SK-N-SH (cell line): ENCODE measurements at regions not wholly inside any gene's neighbourhood (a gene's known extent, or its start where the extent isn't known, plus 50 kb on each side); places are given as distances from the start of the nearest gene placed in this dataset.

Experiments used
- CTCF ChIA-PET: fragments of 300-600, 350-600 bp; formaldehyde crosslinking; extraction: SDS; loops from one replicate; lab custom pipeline; 2021; lab: Yijun Ruan, JAX
- POLR2A ChIA-PET: fragments of 350-600 bp; sonication (Branson Sonifier 250); formaldehyde crosslinking; extraction: SDS; loops from one replicate; lab custom pipeline; 2020; ENCODE audit warnings: antibody characterized with exemption, inconsistent platforms; lab: Yijun Ruan, JAX
- DNase-seq: peaks from one replicate; pipeline ENCODE4 v3.0.0; 2012
- H2AFZ ChIP-seq: fragments of 200-600 bp; sonication (generic); 2 replicates; pipeline ENCODE4 v1.8.1; 2016; ENCODE audit warnings: antibody characterized with exemption, mild to moderate bottlenecking, low read depth
- H3F3A ChIP-seq: fragments of 200-600 bp; sonication (generic); replicated peaks from 2 replicates; pipeline ENCODE3; 2016; ENCODE audit warnings: antibody characterized with exemption, mild to moderate bottlenecking; ENCODE audit not compliant: insufficient read depth
- H3K27ac ChIP-seq, 2 experiments: fragments of 200-500 bp in 1 of 2; fragments of 200-600 bp in 1 of 2; sonication (Bioruptor generic) in 1 of 2; sonication (generic), shearing (Covaris generic) in 1 of 2; 2 replicates each; pipeline versions ENCODE4 v1.5.1 to v1.6.1; 2014 to 2016; ENCODE audit warnings: low read depth in 2 of 2, inconsistent platforms in 1 of 2, low read length in 1 of 2, mild to moderate bottlenecking in 1 of 2, mixed read lengths in 1 of 2
- H3K27me3 ChIP-seq: fragments of 200-600 bp; sonication (generic), shearing (Covaris generic); 2 replicates; pipeline ENCODE4 v1.6.1; 2016; ENCODE audit warnings: mixed run types; ENCODE audit not compliant: insufficient read depth
- H3K36me3 ChIP-seq, 2 experiments: fragments of 200-500 bp in 1 of 2; fragments of 200-600 bp in 1 of 2; sonication (Bioruptor generic) in 1 of 2; sonication (generic) in 1 of 2; replicated peaks in 1 of 2; 2 replicates each; pipeline versions ENCODE3 to v1.5.1; 2014 to 2016; ENCODE audit warnings: low read length in 1 of 2, mild to moderate bottlenecking in 1 of 2; ENCODE audit not compliant: insufficient read depth in 2 of 2, control insufficient read depth in 1 of 2
- H3K4me1 ChIP-seq, 2 experiments: fragments of 200-500 bp in 1 of 2; fragments of 200-600 bp in 1 of 2; sonication (Bioruptor generic) in 1 of 2; sonication (generic), shearing (Covaris generic) in 1 of 2; 2 replicates each; pipeline versions ENCODE4 v1.5.1 to v1.6.1; 2014 to 2016; ENCODE audit warnings: low read depth in 1 of 2, low read length in 1 of 2, mixed run types in 1 of 2; ENCODE audit not compliant: insufficient read depth in 2 of 2, control insufficient read depth in 1 of 2
- H3K4me2 ChIP-seq: fragments of 200-600 bp; sonication (generic), shearing (Covaris generic); 2 replicates; pipeline ENCODE4 v1.6.1; 2017; ENCODE audit warnings: mixed run types
- H3K4me3 ChIP-seq, 2 experiments: fragments of 200-500 bp in 1 of 2; fragments of 200-600 bp in 1 of 2; sonication (Bioruptor generic) in 1 of 2; sonication (generic), shearing (Covaris generic) in 1 of 2; 2 replicates each; pipeline versions ENCODE4 v1.5.1 to v1.8.1; 2014 to 2016; ENCODE audit warnings: low read depth in 2 of 2, inconsistent platforms in 1 of 2, low read length in 1 of 2, mild to moderate bottlenecking in 1 of 2, mixed read lengths in 1 of 2, moderate library complexity in 1 of 2
- H3K79me2 ChIP-seq: fragments of 200-600 bp; sonication (generic); 2 replicates; pipeline ENCODE4 v1.8.1; 2017; ENCODE audit warnings: mild to moderate bottlenecking; ENCODE audit not compliant: insufficient read depth
- H3K9ac ChIP-seq: fragments of 200-600 bp; sonication (generic); 2 replicates; pipeline ENCODE4 v1.6.1; 2017; ENCODE audit warnings: mixed run types
- H3K9me2 ChIP-seq: fragments of 200-600 bp; sonication (generic); 2 replicates; pipeline ENCODE4 v1.6.1; 2017; ENCODE audit warnings: mixed run types
- H3K9me3 ChIP-seq: fragments of 200-600 bp; sonication (generic); 2 replicates; pipeline ENCODE4 v1.6.1; 2017; ENCODE audit warnings: mixed run types, mild to moderate bottlenecking, moderate library complexity
- H4K20me1 ChIP-seq: fragments of 200-600 bp; sonication (generic); 2 replicates; pipeline ENCODE4 v1.6.1; 2017; ENCODE audit warnings: mild to moderate bottlenecking, mixed run types; ENCODE audit not compliant: insufficient read depth
- EZH2phosphoT487 ChIP-seq: fragments of 200-600 bp; sonication (generic); IDR thresholded peaks from 2 replicates; pipeline ENCODE4 v1.6.1; 2017; ENCODE audit warnings: low read depth, mixed run types, mild to moderate bottlenecking, antibody characterized with exemption, moderate library complexity, borderline replicate concordance
- FOXJ3 ChIP-seq: sonication (generic); formaldehyde crosslinking; IDR thresholded peaks from 2 replicates; pipeline ENCODE4 v1.5.1; 2020; ENCODE audit warnings: mild to moderate bottlenecking, missing genetic modification reagents
- FOXM1 ChIP-seq: IDR thresholded peaks from 2 replicates; pipeline ENCODE4 v1.4.0; 2012; ENCODE audit warnings: low read depth, mild to moderate bottlenecking
- GABPA ChIP-seq: IDR thresholded peaks from 2 replicates; pipeline ENCODE4 v1.4.0; 2012; ENCODE audit warnings: low read depth, mild to moderate bottlenecking
- GATA2 ChIP-seq: sonication (generic); formaldehyde crosslinking; IDR thresholded peaks from 2 replicates; pipeline ENCODE4 v1.5.0; 2020; ENCODE audit warnings: mild to moderate bottlenecking, missing genetic modification reagents
- JUND ChIP-seq: IDR thresholded peaks from 2 replicates; pipeline ENCODE4 v1.4.0; 2012
- NFIC ChIP-seq: IDR thresholded peaks from 2 replicates; pipeline ENCODE4 v1.4.0; 2012; ENCODE audit warnings: borderline replicate concordance
- POLR2AphosphoS5 ChIP-seq: IDR thresholded peaks from 2 replicates; pipeline ENCODE4 v1.6.1; 2012; ENCODE audit warnings: low read depth, low read length
- RAD21 ChIP-seq: IDR thresholded peaks from 2 replicates; pipeline ENCODE4 v1.6.1; 2012; ENCODE audit warnings: mild to moderate bottlenecking, low read length
- SMC3 ChIP-seq: IDR thresholded peaks from 2 replicates; pipeline ENCODE4 v1.6.1; 2012; ENCODE audit warnings: low read depth, low read length, improper control_type of control experiment
- TAF1 ChIP-seq: IDR thresholded peaks from 2 replicates; pipeline ENCODE4 v1.6.1; 2012; ENCODE audit warnings: low read depth, mild to moderate bottlenecking, low read length, moderate library complexity, borderline replicate concordance
- TCF12 ChIP-seq: IDR thresholded peaks from 2 replicates; pipeline ENCODE4 v1.4.0; 2012
- WGBS: methylation state at CpG from one replicate; pipeline ENCODE4 v1.1.6; 2017; ENCODE audit warnings: low lambda C conversion rate; 5-methylcytosine and 5-hydroxymethylcytosine counted together
- TF ChIP-seq, protein P1 (sequence below): IDR thresholded peaks from 2 replicates; pipeline ENCODE4 v1.4.0; 2012; ENCODE audit warnings: low read depth, borderline replicate concordance
- TF ChIP-seq, protein P2 (sequence below): fragments of 150-350 bp; IDR thresholded peaks from 2 replicates; pipeline ENCODE4 v1.6.1; 2017; ENCODE audit warnings: antibody characterized with exemption, low read length, low read depth, borderline replicate concordance

DNA sequence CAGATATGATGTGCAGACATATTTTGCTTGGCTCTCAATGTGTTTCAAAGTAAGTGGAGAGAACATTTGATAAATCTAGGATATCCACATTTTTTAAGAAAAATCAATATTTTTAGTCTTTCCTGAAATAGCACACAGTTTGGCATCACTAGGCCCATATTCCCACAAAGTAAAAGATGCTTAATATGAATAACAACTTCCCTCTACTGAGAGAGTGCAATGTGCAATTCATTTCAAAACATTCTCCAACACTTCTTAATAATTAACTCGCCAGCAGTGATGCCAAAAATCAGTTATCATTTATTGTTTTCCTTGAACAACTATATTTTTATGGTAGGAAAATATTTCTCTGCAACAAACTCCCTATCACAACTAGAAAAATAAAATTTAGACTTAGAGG is 800.2 kb upstream of the MBL2 start:
- Histone ChIP-seq H3K4me3 (no peak overlapping the region), H3F3A (no peaks in the 10 kb centered on the region), H3K79me2 (no peaks in the 10 kb centered on the region), H3K9ac (no peak overlapping the region), H4K20me1 (no peaks in the 10 kb centered on the region), H3K4me2 (no peak overlapping the region), H3K9me2 (no peaks in the 10 kb centered on the region), H3K36me3 (no peaks in the 10 kb centered on the region), H3K4me1 (no peaks in the 10 kb centered on the region), H3K27ac (no peak overlapping the region), H3K27me3 (no peaks in the 10 kb centered on the region), H2AFZ (no peak overlapping the region), H3K9me3 (no peaks in the 10 kb centered on the region)
- TF ChIP-seq, protein P1, sequence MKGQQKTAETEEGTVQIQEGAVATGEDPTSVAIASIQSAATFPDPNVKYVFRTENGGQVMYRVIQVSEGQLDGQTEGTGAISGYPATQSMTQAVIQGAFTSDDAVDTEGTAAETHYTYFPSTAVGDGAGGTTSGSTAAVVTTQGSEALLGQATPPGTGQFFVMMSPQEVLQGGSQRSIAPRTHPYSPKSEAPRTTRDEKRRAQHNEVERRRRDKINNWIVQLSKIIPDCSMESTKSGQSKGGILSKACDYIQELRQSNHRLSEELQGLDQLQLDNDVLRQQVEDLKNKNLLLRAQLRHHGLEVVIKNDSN, result no peak
- ChIA-PET CTCF (no interaction called here), POLR2A (no interaction called here)
- DNase-seq, result no peak
- 3% methylated on average over 1 of the region's 1 CpG for WGBS

DNA sequence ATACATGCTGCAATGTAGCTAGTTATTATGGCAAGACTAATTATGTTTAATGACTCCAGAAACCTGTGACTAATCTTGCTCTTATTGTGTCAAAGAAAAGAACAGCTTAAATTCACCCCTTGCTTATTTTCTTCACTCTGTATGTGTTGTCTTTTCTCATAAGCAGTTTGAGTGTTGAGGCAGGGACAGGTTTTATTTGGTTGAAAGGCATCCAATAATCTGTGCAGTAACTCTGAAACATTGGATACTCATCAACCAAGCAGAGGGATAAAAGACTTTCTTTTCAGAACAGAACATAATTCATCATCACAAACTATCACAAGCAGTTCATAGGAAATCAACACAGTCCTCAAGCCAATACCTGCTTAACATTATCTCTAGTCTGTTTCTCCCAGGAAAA is 797.6 kb upstream of the MBL2 start:
- no peaks in the 10 kb centered on the region for H3K9me2 ChIP-seq
- H2AFZ ChIP-seq, result no peak overlapping the region
- no peaks in the 10 kb centered on the region for H3K36me3 ChIP-seq
- no peaks in the 10 kb centered on the region for H3F3A ChIP-seq
- no peaks in the 10 kb centered on the region for H4K20me1 ChIP-seq
- H3K4me3 ChIP-seq, result no peak overlapping the region
- no peak overlapping the region for H3K9ac ChIP-seq
- ChIA-PET CTCF (interaction anchor here (1.1 to 1.3 kb wide), 2 partner anchors 9 to 15 kb away, joined by 4 read pairs; no protein-coding TSS in a partner anchor), POLR2A (no interaction called here)
- H3K4me2 ChIP-seq, result no peak overlapping the region
- no peak overlapping the region for H3K27ac ChIP-seq
- no peaks in the 10 kb centered on the region for H3K4me1 ChIP-seq
- no peaks in the 10 kb centered on the region for H3K79me2 ChIP-seq
- no peak for DNase-seq
- no peaks in the 10 kb centered on the region for H3K9me3 ChIP-seq
- no peaks in the 10 kb centered on the region for H3K27me3 ChIP-seq
- no peak for TF ChIP-seq GABPA
- TF ChIP-seq NFIC, result no peak
- no peak for TF ChIP-seq EZH2phosphoT487
- no peak for TF ChIP-seq FOXJ3 (CRISPR knock-in tag)
- no peak for TF ChIP-seq RAD21
- no peak for TF ChIP-seq TCF12
- TF ChIP-seq POLR2AphosphoS5, result no peak
- TF ChIP-seq JUND, result no peak
- TF ChIP-seq FOXM1, result no peak
- TF ChIP-seq GATA2 (CRISPR knock-in tag), result no peak
- TF ChIP-seq, protein P2, sequence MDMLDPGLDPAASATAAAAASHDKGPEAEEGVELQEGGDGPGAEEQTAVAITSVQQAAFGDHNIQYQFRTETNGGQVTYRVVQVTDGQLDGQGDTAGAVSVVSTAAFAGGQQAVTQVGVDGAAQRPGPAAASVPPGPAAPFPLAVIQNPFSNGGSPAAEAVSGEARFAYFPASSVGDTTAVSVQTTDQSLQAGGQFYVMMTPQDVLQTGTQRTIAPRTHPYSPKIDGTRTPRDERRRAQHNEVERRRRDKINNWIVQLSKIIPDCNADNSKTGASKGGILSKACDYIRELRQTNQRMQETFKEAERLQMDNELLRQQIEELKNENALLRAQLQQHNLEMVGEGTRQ, result no peak
- no peak for TF ChIP-seq SMC3
- TF ChIP-seq TAF1, result no peak
